PFSK-1 (cell line): ENCODE measurements at regions not wholly inside any gene's neighbourhood (a gene's known extent, or its start where the extent isn't known, plus 50 kb on each side); places are given as distances from the start of the nearest gene placed in this dataset.

Experiments used
- FOXP2 ChIP-seq: optimal IDR thresholded peaks from 2 replicates; pipeline ENCODE3; 2011; ENCODE audit warnings: borderline replicate concordance, control low read depth, inconsistent platforms; ENCODE audit not compliant: insufficient read depth; ENCODE audit errors: extremely low read length, extremely low read depth
- POLR2AphosphoS5 ChIP-seq: IDR thresholded peaks from 2 replicates; pipeline ENCODE4 v1.6.1; 2012; ENCODE audit warnings: low read depth, mild to moderate bottlenecking, control low read depth, low read length, moderate library complexity
- REST ChIP-seq, 2 experiments: IDR thresholded peaks; 2 replicates each; pipeline versions ENCODE4 v1.6.1 to v1.8.0; 2011 to 2012; ENCODE audit warnings: low read depth in 2 of 2, low read length in 2 of 2, control low read depth in 1 of 2, inconsistent platforms in 1 of 2, mild to moderate bottlenecking in 1 of 2, moderate library complexity in 1 of 2; ENCODE audit not compliant: insufficient read depth in 1 of 2
- SIN3A ChIP-seq: IDR thresholded peaks from 2 replicates; pipeline ENCODE4 v1.6.1; 2012; ENCODE audit warnings: mild to moderate bottlenecking, low read length, moderate library complexity, borderline replicate concordance; ENCODE audit not compliant: insufficient read depth
- TAF1 ChIP-seq: IDR thresholded peaks from 2 replicates; pipeline ENCODE4 v1.6.1; 2012; ENCODE audit warnings: low read length, control low read depth, borderline replicate concordance; ENCODE audit not compliant: insufficient read depth

DNA sequence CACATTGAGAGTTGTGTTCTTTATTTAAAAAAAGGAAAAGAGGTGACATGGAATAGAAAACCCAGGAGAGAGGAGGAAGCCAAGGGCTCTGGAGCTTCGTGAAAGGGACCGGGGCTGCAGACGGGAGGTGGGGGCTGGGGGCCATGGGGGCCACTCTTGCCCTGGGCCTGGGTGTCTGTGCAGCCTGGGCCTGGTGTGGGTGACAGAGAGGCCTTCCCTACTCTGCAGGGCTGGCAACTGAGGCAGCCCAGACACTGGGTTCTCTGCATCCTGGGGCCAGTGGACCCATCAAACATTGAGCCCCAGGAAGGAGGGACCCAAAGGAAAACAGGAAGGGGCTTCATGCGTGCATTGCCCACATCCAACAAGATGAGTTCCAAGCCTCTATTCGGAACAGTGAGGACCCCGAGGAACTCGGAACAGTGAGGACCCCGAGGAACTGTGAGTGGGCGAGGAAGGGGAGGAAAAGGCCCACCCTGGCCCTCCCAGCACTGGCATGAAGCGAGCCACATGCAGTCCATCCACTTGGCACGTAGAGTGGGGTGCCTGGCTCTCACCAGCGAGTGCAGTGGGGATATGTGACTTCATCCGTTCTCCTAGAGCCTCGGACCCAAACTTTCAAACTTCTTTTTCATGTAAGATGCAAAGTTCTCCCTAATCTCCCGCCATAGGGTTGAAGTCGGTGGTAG lies 1121.6 kb downstream of the BRD1 start:
- TF ChIP-seq POLR2AphosphoS5 (no peak), REST (IDR thresholded peaks at IDR 0.05; ENCODE audit: insufficient read depth in 1 of 2, low read depth in 2 of 2, low read length in 2 of 2) (no peak), TAF1 (no peak), FOXP2 (no peak), SIN3A (no peak)
